SK-N-SH (cell line): ENCODE measurements at regions not wholly inside any gene's neighbourhood (a gene's known extent, or its start where the extent isn't known, plus 50 kb on each side); places are given as distances from the start of the nearest gene placed in this dataset.

ENCODE experiments used
- CHD2 ChIP-seq: fragments of 150-350 bp; IDR thresholded peaks from 2 replicates; pipeline ENCODE4 v1.6.1; 2018; ENCODE audit warnings: low read length; ENCODE audit not compliant: partially characterized antibody
- EP300 ChIP-seq, 2 experiments: IDR thresholded peaks; 2 replicates each; pipeline versions ENCODE4 v1.4.0 to v1.6.1; 2012; ENCODE audit warnings: borderline replicate concordance in 1 of 2, low read depth in 1 of 2, low read length in 1 of 2
- MEF2A ChIP-seq: IDR thresholded peaks from 2 replicates; pipeline ENCODE4 v1.4.0; 2012; ENCODE audit warnings: low read depth, borderline replicate concordance
- NRF1 ChIP-seq: IDR thresholded peaks from 2 replicates; pipeline ENCODE4 v1.6.1; 2012; ENCODE audit warnings: low read depth, mild to moderate bottlenecking, low read length
- POLR2AphosphoS5 ChIP-seq: IDR thresholded peaks from 2 replicates; pipeline ENCODE4 v1.6.1; 2012; ENCODE audit warnings: low read depth, low read length
- RXRA ChIP-seq: IDR thresholded peaks from 2 replicates; pipeline ENCODE4 v1.4.0; 2012; ENCODE audit warnings: low read depth, mild to moderate bottlenecking, borderline replicate concordance
- SIN3A ChIP-seq: IDR thresholded peaks from 2 replicates; pipeline ENCODE4 v1.6.1; 2012; ENCODE audit warnings: low read depth, mild to moderate bottlenecking, low read length, moderate library complexity, borderline replicate concordance
- SMC3 ChIP-seq: IDR thresholded peaks from 2 replicates; pipeline ENCODE4 v1.6.1; 2012; ENCODE audit warnings: low read depth, low read length, improper control_type of control experiment
- YY1 ChIP-seq: IDR thresholded peaks from 2 replicates; pipeline ENCODE4 v1.4.0; 2012; ENCODE audit warnings: low read depth, mild to moderate bottlenecking
- TF ChIP-seq, protein P1 (sequence below): fragments of 200-600 bp; sonication (generic); IDR thresholded peaks from 2 replicates; pipeline ENCODE4 v1.6.1; 2017; ENCODE audit warnings: antibody characterized with exemption, mild to moderate bottlenecking, moderate library complexity
- TF ChIP-seq, protein P2 (sequence below): IDR thresholded peaks from 2 replicates; pipeline ENCODE4 v1.4.0; 2012; ENCODE audit warnings: low read depth
- TF ChIP-seq, protein P3 (sequence below): fragments of 150-350 bp; IDR thresholded peaks from 2 replicates; pipeline ENCODE4 v1.6.1; 2016; ENCODE audit warnings: mild to moderate bottlenecking, low read depth, low read length
- TF ChIP-seq, protein P4 (sequence below): IDR thresholded peaks from 2 replicates; pipeline ENCODE4; 2012

DNA sequence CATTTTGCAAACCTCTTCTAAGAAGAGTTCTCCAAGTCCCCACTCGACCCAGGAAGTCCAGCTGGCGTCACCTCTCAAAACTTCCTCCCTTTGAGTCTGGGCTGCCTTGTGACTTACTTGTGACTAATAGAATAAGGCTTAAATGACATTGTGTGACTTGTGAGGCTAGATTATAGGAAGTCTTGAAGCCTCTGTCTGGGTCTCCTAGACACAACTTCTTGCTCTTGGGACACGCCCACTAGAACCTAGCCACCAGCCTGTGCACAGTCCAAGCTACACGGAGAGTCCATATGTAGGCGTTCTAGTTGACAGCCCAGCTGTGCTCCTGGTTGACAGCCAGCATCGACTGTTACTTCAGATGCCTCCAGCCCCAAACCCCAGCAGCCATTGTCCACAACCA, 66.7 kb upstream of the TANC2 start:
- TF ChIP-seq, protein P1, sequence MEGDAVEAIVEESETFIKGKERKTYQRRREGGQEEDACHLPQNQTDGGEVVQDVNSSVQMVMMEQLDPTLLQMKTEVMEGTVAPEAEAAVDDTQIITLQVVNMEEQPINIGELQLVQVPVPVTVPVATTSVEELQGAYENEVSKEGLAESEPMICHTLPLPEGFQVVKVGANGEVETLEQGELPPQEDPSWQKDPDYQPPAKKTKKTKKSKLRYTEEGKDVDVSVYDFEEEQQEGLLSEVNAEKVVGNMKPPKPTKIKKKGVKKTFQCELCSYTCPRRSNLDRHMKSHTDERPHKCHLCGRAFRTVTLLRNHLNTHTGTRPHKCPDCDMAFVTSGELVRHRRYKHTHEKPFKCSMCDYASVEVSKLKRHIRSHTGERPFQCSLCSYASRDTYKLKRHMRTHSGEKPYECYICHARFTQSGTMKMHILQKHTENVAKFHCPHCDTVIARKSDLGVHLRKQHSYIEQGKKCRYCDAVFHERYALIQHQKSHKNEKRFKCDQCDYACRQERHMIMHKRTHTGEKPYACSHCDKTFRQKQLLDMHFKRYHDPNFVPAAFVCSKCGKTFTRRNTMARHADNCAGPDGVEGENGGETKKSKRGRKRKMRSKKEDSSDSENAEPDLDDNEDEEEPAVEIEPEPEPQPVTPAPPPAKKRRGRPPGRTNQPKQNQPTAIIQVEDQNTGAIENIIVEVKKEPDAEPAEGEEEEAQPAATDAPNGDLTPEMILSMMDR, result no peak
- TF ChIP-seq SIN3A, result no peak
- TF ChIP-seq EP300 (IDR thresholded peaks at IDR 0.05; ENCODE audit: borderline replicate concordance in 1 of 2, low read depth in 1 of 2, low read length in 1 of 2), result no peak
- TF ChIP-seq POLR2AphosphoS5, result no peak
- TF ChIP-seq, protein P2, sequence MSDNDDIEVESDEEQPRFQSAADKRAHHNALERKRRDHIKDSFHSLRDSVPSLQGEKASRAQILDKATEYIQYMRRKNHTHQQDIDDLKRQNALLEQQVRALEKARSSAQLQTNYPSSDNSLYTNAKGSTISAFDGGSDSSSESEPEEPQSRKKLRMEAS, result no peak
- TF ChIP-seq CHD2, result no peak
- no peak for TF ChIP-seq SMC3
- TF ChIP-seq, protein P3, sequence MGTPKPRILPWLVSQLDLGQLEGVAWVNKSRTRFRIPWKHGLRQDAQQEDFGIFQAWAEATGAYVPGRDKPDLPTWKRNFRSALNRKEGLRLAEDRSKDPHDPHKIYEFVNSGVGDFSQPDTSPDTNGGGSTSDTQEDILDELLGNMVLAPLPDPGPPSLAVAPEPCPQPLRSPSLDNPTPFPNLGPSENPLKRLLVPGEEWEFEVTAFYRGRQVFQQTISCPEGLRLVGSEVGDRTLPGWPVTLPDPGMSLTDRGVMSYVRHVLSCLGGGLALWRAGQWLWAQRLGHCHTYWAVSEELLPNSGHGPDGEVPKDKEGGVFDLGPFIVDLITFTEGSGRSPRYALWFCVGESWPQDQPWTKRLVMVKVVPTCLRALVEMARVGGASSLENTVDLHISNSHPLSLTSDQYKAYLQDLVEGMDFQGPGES, result no peak
- no peak for TF ChIP-seq YY1
- TF ChIP-seq NRF1, result no peak
- no peak for TF ChIP-seq MEF2A
- TF ChIP-seq, protein P4, sequence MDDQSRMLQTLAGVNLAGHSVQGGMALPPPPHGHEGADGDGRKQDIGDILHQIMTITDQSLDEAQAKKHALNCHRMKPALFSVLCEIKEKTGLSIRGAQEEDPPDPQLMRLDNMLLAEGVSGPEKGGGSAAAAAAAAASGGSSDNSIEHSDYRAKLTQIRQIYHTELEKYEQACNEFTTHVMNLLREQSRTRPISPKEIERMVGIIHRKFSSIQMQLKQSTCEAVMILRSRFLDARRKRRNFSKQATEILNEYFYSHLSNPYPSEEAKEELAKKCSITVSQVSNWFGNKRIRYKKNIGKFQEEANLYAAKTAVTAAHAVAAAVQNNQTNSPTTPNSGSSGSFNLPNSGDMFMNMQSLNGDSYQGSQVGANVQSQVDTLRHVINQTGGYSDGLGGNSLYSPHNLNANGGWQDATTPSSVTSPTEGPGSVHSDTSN, result no peak
- TF ChIP-seq RXRA, result no peak
